Mesenchymal stem cell (in vitro differentiated cells and primary cell): ENCODE measurements at regions not wholly inside any gene's neighbourhood (a gene's known extent, or its start where the extent isn't known, plus 50 kb on each side); places are given as distances from the start of the nearest gene placed in this dataset.
"Not testable (repeated sequence)": the region's sequence is repeated elsewhere in the genome, so short reads cannot be mapped to it uniquely, and the experiment has no call there.

ENCODE experiments used
- DNase-seq: peaks from one replicate; pipeline ENCODE4 v3.0.0-alpha.2; 2013
- H2AFZ ChIP-seq: one replicate; pipeline ENCODE4 v1.6.1; 2013; ENCODE audit warnings: low read depth, mild to moderate bottlenecking, control low read depth, inconsistent platforms, low read length, moderate library complexity
- H2AK5ac ChIP-seq: 2 replicates; pipeline ENCODE4 v1.6.1; 2013; ENCODE audit warnings: low read length, moderate library complexity, mild to moderate bottlenecking, inconsistent platforms; ENCODE audit not compliant: severe bottlenecking
- H2BK120ac ChIP-seq: one replicate; pipeline ENCODE4 v1.6.1; 2013; ENCODE audit warnings: low read depth, mild to moderate bottlenecking, inconsistent platforms, low read length, moderate library complexity
- H2BK12ac ChIP-seq, 2 experiments: one replicate each; pipeline ENCODE4 v1.6.1; 2013; ENCODE audit warnings: inconsistent platforms in 2 of 2, low read length in 2 of 2, mild to moderate bottlenecking in 2 of 2, moderate library complexity in 2 of 2, control low read depth in 1 of 2
- H2BK15ac ChIP-seq: one replicate; pipeline ENCODE4 v1.6.1; 2013; ENCODE audit warnings: mild to moderate bottlenecking, low read depth, inconsistent platforms; ENCODE audit not compliant: poor library complexity, severe bottlenecking
- H2BK5ac ChIP-seq: 2 replicates; pipeline ENCODE4 v1.6.1; 2013; ENCODE audit warnings: low read depth, mild to moderate bottlenecking, low read length, control low read depth, inconsistent platforms; ENCODE audit not compliant: poor library complexity, severe bottlenecking
- H3K14ac ChIP-seq, 2 experiments: one replicate each; pipeline ENCODE4 v1.6.1; 2013; ENCODE audit warnings: inconsistent platforms in 2 of 2, low read length in 2 of 2, control low read depth in 1 of 2, mild to moderate bottlenecking in 1 of 2, moderate library complexity in 1 of 2
- H3K18ac ChIP-seq, 2 experiments: one replicate each; pipeline ENCODE4 v1.6.1; 2013; ENCODE audit warnings: inconsistent platforms in 2 of 2, low read length in 2 of 2, control low read depth in 1 of 2, low read depth in 1 of 2, mild to moderate bottlenecking in 1 of 2
- H3K23ac ChIP-seq, 2 experiments: one replicate each; pipeline ENCODE4 v1.6.1; 2013; ENCODE audit warnings: inconsistent platforms in 2 of 2, low read length in 2 of 2, mild to moderate bottlenecking in 2 of 2, moderate library complexity in 2 of 2, control low read depth in 1 of 2
- H3K27ac ChIP-seq: 2 replicates; pipeline ENCODE4 v1.5.1; 2013; ENCODE audit warnings: mild to moderate bottlenecking, moderate library complexity, low read length, control low read depth, inconsistent platforms; ENCODE audit not compliant: poor library complexity, severe bottlenecking
- H3K27me3 ChIP-seq, 2 experiments: 2 replicates each; pipeline versions ENCODE4 v1.6.1 to v1.7.0; 2013; ENCODE audit warnings: low read length in 2 of 2, mild to moderate bottlenecking in 2 of 2, moderate library complexity in 2 of 2, control low read depth in 1 of 2, inconsistent platforms in 1 of 2; ENCODE audit not compliant: control insufficient read depth in 1 of 2, insufficient read depth in 1 of 2
- H3K36me3 ChIP-seq, 2 experiments: 2 replicates each; pipeline versions ENCODE4 v1.6.1 to v1.7.0; 2013; ENCODE audit warnings: low read length in 2 of 2, control low read depth in 1 of 2, inconsistent platforms in 1 of 2, low read depth in 1 of 2, mild to moderate bottlenecking in 1 of 2; ENCODE audit not compliant: insufficient read depth in 2 of 2, control insufficient read depth in 1 of 2
- H3K4ac ChIP-seq, 2 experiments: one replicate each; pipeline ENCODE4 v1.6.1; 2013; ENCODE audit warnings: inconsistent platforms in 2 of 2, low read length in 2 of 2, mild to moderate bottlenecking in 2 of 2, moderate library complexity in 2 of 2, control low read depth in 1 of 2, low read depth in 1 of 2
- H3K4me1 ChIP-seq: 2 replicates; pipeline ENCODE4 v1.6.1; 2013; ENCODE audit warnings: low read depth, low read length, control low read depth; ENCODE audit not compliant: control insufficient read depth, insufficient read depth
- H3K4me2 ChIP-seq: 2 replicates; pipeline ENCODE4 v1.6.1; 2013; ENCODE audit warnings: low read length, mild to moderate bottlenecking, inconsistent platforms; ENCODE audit not compliant: poor library complexity, severe bottlenecking
- H3K4me3 ChIP-seq, 2 experiments: 2 replicates each; pipeline versions ENCODE4 v1.5.1 to v1.7.0; 2013; ENCODE audit warnings: low read length in 2 of 2, mild to moderate bottlenecking in 2 of 2, control low read depth in 1 of 2, low read depth in 1 of 2; ENCODE audit not compliant: insufficient read depth in 1 of 2
- H3K79me1 ChIP-seq: replicated peaks from 2 replicates; pipeline ENCODE4 v1.6.1; 2013; ENCODE audit warnings: mild to moderate bottlenecking, control low read depth, low read length, inconsistent platforms; ENCODE audit not compliant: poor library complexity, severe bottlenecking
- H3K9ac ChIP-seq: 2 replicates; pipeline ENCODE4 v1.7.0; 2013; ENCODE audit warnings: mild to moderate bottlenecking, low read length, moderate library complexity
- H3K9me3 ChIP-seq: 2 replicates; pipeline ENCODE4 v1.7.0; 2013; ENCODE audit warnings: mild to moderate bottlenecking, low read length; ENCODE audit not compliant: control insufficient read depth
- H4K8ac ChIP-seq: one replicate; pipeline ENCODE4 v1.6.1; 2013; ENCODE audit warnings: inconsistent platforms, mild to moderate bottlenecking, low read length, moderate library complexity
- H4K91ac ChIP-seq: one replicate; pipeline ENCODE4 v1.6.1; 2013; ENCODE audit warnings: mild to moderate bottlenecking, low read length, inconsistent platforms
- WGBS: methylation state at CpG from one replicate; pipeline ENCODE4 v1.1.7; 2013; ENCODE audit warnings: mixed read lengths; 5-methylcytosine and 5-hydroxymethylcytosine counted together

DNA sequence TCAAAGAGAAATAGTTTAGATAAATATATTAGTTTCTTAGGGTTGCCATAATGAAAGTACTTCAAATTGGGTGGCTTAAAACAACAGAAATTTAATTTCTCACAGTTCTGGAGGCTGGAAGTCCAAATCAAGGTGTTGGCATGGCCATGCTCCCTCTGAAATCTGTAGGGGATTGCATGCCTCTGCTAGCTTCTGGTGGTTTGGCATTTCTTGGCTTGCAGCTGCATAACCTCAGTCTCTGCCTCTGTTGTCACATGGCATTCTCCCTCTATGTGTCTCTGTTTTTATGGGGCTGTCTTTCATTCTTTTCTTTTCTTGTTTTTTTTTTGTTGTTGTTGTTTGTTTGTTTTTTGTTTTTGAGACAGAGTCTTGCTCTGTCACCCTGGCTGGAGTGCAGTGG is 132.7 kb downstream of the NRN1 start:
- H3K4me3 ChIP-seq, H3K79me1 ChIP-seq, H3K27ac ChIP-seq: not testable (repeated sequence)

DNA sequence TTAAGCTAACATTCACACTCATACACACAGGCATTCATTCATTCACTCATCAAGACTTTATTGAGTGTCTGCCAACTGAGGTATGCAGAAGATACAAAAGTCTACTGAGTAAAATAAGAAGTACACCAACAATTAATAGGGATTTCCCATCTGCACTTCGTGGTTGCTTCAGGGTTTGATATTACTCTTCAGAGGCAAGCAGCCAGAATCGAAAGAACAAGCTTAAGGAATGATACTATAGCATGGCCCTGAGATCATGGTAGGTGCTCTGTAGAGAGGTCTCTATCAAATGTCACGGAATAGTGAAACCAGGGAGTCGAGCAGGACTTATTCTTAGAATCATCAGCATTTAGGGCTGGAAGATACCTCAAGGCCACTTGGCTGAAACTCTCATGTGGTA is 135.4 kb downstream of the NRN1 start:
- 54% methylated on average over 4 of the region's 4 CpGs for WGBS
- Histone ChIP-seq H3K4me1 (no peaks in the 10 kb centered on the region), H2AFZ (no peak overlapping the region), H3K23ac (no peak overlapping the region), H3K4ac (no peak overlapping the region), H3K4me3 (no peak overlapping the region), H2BK120ac (no peak overlapping the region), H3K18ac (no peak overlapping the region), H3K36me3 (no peaks in the 10 kb centered on the region), H3K79me1 (no peaks in the 10 kb centered on the region), H4K8ac (no peak overlapping the region), H3K4me2 (no peak overlapping the region), H3K27me3 (no peaks in the 10 kb centered on the region), H3K27ac (no peak overlapping the region), H4K91ac (no peak overlapping the region), H2AK5ac (no peak overlapping the region), H3K9ac (no peak overlapping the region), H2BK5ac (no peak overlapping the region), H2BK15ac (no peak overlapping the region), H2BK12ac (no peak overlapping the region), H3K9me3 (peaks cover 9% of the 10 kb centered on the region), H3K14ac (no peak overlapping the region)
- DNase-seq: no peak

More for the DNA sequence above, 132.7 kb downstream of the NRN1 start:
- not testable (repeated sequence) for H4K91ac ChIP-seq, H3K4me2 ChIP-seq, H3K4ac ChIP-seq, H2BK15ac ChIP-seq, H2AFZ ChIP-seq, H2AK5ac ChIP-seq, H3K9ac ChIP-seq, H3K14ac ChIP-seq, DNase-seq, H3K27me3 ChIP-seq, H3K23ac ChIP-seq, H3K9me3 ChIP-seq, H2BK120ac ChIP-seq, H3K18ac ChIP-seq, H4K8ac ChIP-seq, H3K4me1 ChIP-seq, H3K36me3 ChIP-seq, H2BK5ac ChIP-seq, H2BK12ac ChIP-seq

DNA sequence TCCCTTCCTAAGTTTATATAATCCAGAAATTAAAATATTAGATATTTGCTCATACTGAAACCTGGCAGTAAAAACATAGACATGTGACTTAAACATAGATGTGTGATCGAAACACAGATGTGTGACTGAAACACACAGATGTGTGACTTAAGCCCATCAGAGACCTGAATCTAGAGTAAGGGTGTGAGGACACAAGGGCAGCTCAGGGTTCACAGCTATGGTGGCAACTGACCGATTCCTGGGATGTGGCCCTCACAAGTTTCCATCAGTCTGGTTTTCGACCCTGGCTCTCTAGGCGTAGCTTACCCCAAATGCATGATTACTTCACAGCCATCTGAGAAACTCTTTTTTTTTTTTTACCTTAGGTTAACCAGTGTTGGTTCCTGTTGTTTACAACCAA is 137.0 kb downstream of the NRN1 start:
- Histone ChIP-seq H3K27ac (no peak overlapping the region), H3K4ac (no peak overlapping the region), H3K23ac (no peak overlapping the region), H3K4me3 (no peak overlapping the region), H2BK15ac (no peak overlapping the region), H3K18ac (no peak overlapping the region), H2AFZ (no peak overlapping the region), H3K4me2 (no peak overlapping the region), H2BK12ac (no peak overlapping the region), H2BK5ac (no peak overlapping the region), H3K9me3 (peaks cover 9% of the 10 kb centered on the region), H3K36me3 (no peaks in the 10 kb centered on the region), H3K14ac (no peak overlapping the region), H3K79me1 (no peaks in the 10 kb centered on the region), H2BK120ac (no peak overlapping the region), H4K91ac (no peak overlapping the region), H3K9ac (no peak overlapping the region), H2AK5ac (no peak overlapping the region), H3K27me3 (no peaks in the 10 kb centered on the region), H3K4me1 (no peaks in the 10 kb centered on the region), H4K8ac (no peak overlapping the region)
- no peak for DNase-seq
- WGBS: 59% methylated on average over 4 of the region's 4 CpGs

DNA sequence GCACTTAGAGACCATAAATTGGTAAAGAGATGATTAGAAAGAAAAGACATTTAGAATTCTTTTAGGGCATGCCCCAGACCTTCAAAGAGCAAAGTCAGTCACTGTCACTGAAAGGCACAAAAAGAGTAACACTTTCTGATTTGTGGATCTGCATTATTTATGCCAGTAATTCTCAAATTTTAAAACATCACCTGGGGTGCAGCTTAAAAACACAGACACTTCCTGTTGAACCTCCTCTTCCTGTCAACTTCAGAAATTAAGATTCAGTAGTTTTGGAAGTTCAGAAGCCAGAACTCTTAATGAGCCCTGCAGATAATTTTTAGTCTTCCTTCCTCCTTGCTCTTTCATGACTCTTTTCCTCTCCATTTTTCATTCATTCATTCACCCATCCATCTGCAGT is 137.5 kb downstream of the NRN1 start:
- Histone ChIP-seq H3K4ac (no peak overlapping the region), H3K9me3 (peaks cover 9% of the 10 kb centered on the region)

More for the DNA sequence above, 137.5 kb downstream of the NRN1 start:
- H3K4me2 ChIP-seq: no peak overlapping the region
- H2AFZ ChIP-seq: no peak overlapping the region
- H2BK15ac ChIP-seq: no peak overlapping the region
- no peak overlapping the region for H3K27ac ChIP-seq
- no peak overlapping the region for H4K91ac ChIP-seq
- H2BK5ac ChIP-seq: no peak overlapping the region
- H3K27me3 ChIP-seq: no peaks in the 10 kb centered on the region
- H3K23ac ChIP-seq: no peak overlapping the region
- H4K8ac ChIP-seq: no peak overlapping the region
- H3K14ac ChIP-seq: no peak overlapping the region
- no peak overlapping the region for H3K18ac ChIP-seq
- no peaks in the 10 kb centered on the region for H3K79me1 ChIP-seq
- DNase-seq: no peak
- no peak overlapping the region for H2BK12ac ChIP-seq
- H2BK120ac ChIP-seq: no peak overlapping the region
- no peak overlapping the region for H3K9ac ChIP-seq
- H3K4me3 ChIP-seq: no peak overlapping the region
- H2AK5ac ChIP-seq: no peak overlapping the region
- no peaks in the 10 kb centered on the region for H3K4me1 ChIP-seq
- no peaks in the 10 kb centered on the region for H3K36me3 ChIP-seq
